SK-N-SH treated with all-trans-retinoic acid at 6 μM for 48 hours (cell line): ENCODE measurements at regions not wholly inside any gene's neighbourhood (a gene's known extent, or its start where the extent isn't known, plus 50 kb on each side); places are given as distances from the start of the nearest gene placed in this dataset.

ENCODE experiments used
- BACH2 ChIP-seq: fragments of 250-450 bp; sonication (Bioruptor Pico); IDR thresholded peaks from 2 replicates; pipeline ENCODE4 v1.9.0; 2021; ENCODE audit warnings: mild to moderate bottlenecking, borderline replicate concordance
- CSDC2 ChIP-seq: fragments of 250-450 bp; sonication (Bioruptor Pico); IDR thresholded peaks from 2 replicates; pipeline ENCODE4 v1.5.0; 2020; ENCODE audit warnings: mild to moderate bottlenecking, moderate library complexity
- ISL1 ChIP-seq: fragments of 250-450 bp; sonication (Bioruptor Pico); IDR thresholded peaks from 2 replicates; pipeline ENCODE4 v2.1.2; 2022; ENCODE audit warnings: mild to moderate bottlenecking, moderate library complexity
- PPARA ChIP-seq: fragments of 250-450 bp; sonication (Bioruptor Pico); IDR thresholded peaks from 2 replicates; pipeline ENCODE4 v1.5.0; 2020; ENCODE audit warnings: mild to moderate bottlenecking, borderline replicate concordance
- TCF4 ChIP-seq: fragments of 250-450 bp; sonication (Bioruptor Pico); IDR thresholded peaks from 2 replicates; pipeline ENCODE4 v1.8.0; 2021; ENCODE audit warnings: mild to moderate bottlenecking, moderate library complexity, borderline replicate concordance
- TOX ChIP-seq: fragments of 250-450 bp; sonication (Bioruptor Pico); IDR thresholded peaks from 2 replicates; pipeline ENCODE4 v1.8.0; 2021; ENCODE audit warnings: mild to moderate bottlenecking, moderate library complexity, borderline replicate concordance
- ZC3H10 ChIP-seq: fragments of 250-450 bp; sonication (Bioruptor Pico); IDR thresholded peaks from 2 replicates; pipeline ENCODE4 v1.5.1; 2021; ENCODE audit warnings: mild to moderate bottlenecking, moderate library complexity
- ZFP3 ChIP-seq: fragments of 250-450 bp; sonication (Bioruptor Pico); IDR thresholded peaks from 2 replicates; pipeline ENCODE4 v1.5.0; 2020; ENCODE audit warnings: mild to moderate bottlenecking, moderate library complexity
- ZFP30 ChIP-seq: fragments of 450-650 bp; formaldehyde crosslinking; IDR thresholded peaks from 2 replicates; pipeline ENCODE4 v1.5.0; 2022; ENCODE audit warnings: mild to moderate bottlenecking, moderate library complexity
- ZNF565 ChIP-seq: fragments of 450-650 bp; formaldehyde crosslinking; conservative IDR thresholded peaks from 2 replicates; pipeline ENCODE4 v1.5.0; 2020; ENCODE audit warnings: low read depth, mild to moderate bottlenecking, moderate library complexity
- TF ChIP-seq, protein P1 (sequence below): fragments of 250-450 bp; sonication (Bioruptor Pico); IDR thresholded peaks from 2 replicates; pipeline ENCODE4 v1.8.0; 2020; ENCODE audit warnings: mild to moderate bottlenecking, moderate library complexity, borderline replicate concordance
- TF ChIP-seq, protein P2 (sequence below): fragments of 250-450 bp; sonication (Bioruptor Pico); IDR thresholded peaks from 2 replicates; pipeline ENCODE4 v1.5.1; 2021; ENCODE audit warnings: mild to moderate bottlenecking, moderate library complexity
- TF ChIP-seq, protein P3 (sequence below): fragments of 250-450 bp; sonication (Bioruptor Pico); IDR thresholded peaks from 2 replicates; pipeline ENCODE4 v1.5.1; 2020; ENCODE audit warnings: low read depth, mild to moderate bottlenecking, moderate library complexity

DNA sequence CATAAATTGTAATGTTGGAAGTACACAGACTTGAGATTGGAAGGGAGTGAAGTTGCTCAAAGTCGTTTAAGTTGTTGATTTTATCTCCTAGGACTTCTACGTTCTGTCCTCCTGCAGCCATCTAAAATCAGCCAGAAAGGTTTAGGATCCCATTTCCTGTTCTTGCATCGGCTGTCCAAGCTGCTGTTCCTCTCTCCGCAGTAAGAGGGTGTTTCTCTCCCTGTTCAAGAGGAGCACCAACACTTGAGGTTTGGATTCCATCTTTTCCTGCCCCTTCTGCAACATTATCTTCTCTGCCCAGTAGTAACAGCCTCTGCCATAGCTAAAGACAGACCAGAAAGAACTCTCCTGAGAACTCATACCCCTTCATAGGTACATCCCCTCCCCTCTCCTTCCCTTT, 373.4 kb downstream of the GADD45G start:
- TF ChIP-seq, protein P1, sequence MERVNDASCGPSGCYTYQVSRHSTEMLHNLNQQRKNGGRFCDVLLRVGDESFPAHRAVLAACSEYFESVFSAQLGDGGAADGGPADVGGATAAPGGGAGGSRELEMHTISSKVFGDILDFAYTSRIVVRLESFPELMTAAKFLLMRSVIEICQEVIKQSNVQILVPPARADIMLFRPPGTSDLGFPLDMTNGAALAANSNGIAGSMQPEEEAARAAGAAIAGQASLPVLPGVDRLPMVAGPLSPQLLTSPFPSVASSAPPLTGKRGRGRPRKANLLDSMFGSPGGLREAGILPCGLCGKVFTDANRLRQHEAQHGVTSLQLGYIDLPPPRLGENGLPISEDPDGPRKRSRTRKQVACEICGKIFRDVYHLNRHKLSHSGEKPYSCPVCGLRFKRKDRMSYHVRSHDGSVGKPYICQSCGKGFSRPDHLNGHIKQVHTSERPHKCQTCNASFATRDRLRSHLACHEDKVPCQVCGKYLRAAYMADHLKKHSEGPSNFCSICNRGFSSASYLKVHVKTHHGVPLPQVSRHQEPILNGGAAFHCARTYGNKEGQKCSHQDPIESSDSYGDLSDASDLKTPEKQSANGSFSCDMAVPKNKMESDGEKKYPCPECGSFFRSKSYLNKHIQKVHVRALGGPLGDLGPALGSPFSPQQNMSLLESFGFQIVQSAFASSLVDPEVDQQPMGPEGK: no peak
- no peak for TF ChIP-seq TOX (CRISPR knock-in tag)
- no peak for TF ChIP-seq PPARA (CRISPR knock-in tag)
- no peak for TF ChIP-seq ZFP30 (CRISPR knock-in tag)
- no peak for TF ChIP-seq ISL1 (CRISPR knock-in tag)
- TF ChIP-seq ZC3H10 (CRISPR knock-in tag): no peak
- TF ChIP-seq CSDC2 (CRISPR knock-in tag): no peak
- no peak for TF ChIP-seq BACH2 (CRISPR knock-in tag)
- TF ChIP-seq, protein P2, sequence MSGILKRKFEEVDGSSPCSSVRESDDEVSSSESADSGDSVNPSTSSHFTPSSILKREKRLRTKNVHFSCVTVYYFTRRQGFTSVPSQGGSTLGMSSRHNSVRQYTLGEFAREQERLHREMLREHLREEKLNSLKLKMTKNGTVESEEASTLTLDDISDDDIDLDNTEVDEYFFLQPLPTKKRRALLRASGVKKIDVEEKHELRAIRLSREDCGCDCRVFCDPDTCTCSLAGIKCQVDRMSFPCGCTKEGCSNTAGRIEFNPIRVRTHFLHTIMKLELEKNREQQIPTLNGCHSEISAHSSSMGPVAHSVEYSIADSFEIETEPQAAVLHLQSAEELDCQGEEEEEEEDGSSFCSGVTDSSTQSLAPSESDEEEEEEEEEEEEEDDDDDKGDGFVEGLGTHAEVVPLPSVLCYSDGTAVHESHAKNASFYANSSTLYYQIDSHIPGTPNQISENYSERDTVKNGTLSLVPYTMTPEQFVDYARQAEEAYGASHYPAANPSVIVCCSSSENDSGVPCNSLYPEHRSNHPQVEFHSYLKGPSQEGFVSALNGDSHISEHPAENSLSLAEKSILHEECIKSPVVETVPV: no peak
- TF ChIP-seq ZFP3 (CRISPR knock-in tag): no peak
- TF ChIP-seq, protein P3, sequence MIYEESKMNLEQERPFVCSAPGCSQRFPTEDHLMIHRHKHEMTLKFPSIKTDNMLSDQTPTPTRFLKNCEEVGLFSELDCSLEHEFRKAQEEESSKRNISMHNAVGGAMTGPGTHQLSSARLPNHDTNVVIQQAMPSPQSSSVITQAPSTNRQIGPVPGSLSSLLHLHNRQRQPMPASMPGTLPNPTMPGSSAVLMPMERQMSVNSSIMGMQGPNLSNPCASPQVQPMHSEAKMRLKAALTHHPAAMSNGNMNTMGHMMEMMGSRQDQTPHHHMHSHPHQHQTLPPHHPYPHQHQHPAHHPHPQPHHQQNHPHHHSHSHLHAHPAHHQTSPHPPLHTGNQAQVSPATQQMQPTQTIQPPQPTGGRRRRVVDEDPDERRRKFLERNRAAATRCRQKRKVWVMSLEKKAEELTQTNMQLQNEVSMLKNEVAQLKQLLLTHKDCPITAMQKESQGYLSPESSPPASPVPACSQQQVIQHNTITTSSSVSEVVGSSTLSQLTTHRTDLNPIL: no peak
- TF ChIP-seq TCF4 (CRISPR knock-in tag): no peak
- no peak for TF ChIP-seq ZNF565 (CRISPR knock-in tag)
